AG09319 (cell line): ENCODE measurements at regions not wholly inside any gene's neighbourhood (a gene's known extent, or its start where the extent isn't known, plus 50 kb on each side); places are given as distances from the start of the nearest gene placed in this dataset.
"Not testable (repeated sequence)": the region's sequence is repeated elsewhere in the genome, so short reads cannot be mapped to it uniquely, and the experiment has no call there.

Experiments
- DNase-seq: peaks from one replicate; pipeline ENCODE4 v3.0.0-alpha.2; 2010; ENCODE audit warnings: low read depth; ENCODE audit errors: extremely low read depth
- TF ChIP-seq, protein P1 (sequence below): IDR thresholded peaks from 2 replicates; pipeline ENCODE4 v1.5.1; 2011; ENCODE audit warnings: low read depth, mild to moderate bottlenecking, inconsistent platforms, low read length, moderate library complexity

DNA sequence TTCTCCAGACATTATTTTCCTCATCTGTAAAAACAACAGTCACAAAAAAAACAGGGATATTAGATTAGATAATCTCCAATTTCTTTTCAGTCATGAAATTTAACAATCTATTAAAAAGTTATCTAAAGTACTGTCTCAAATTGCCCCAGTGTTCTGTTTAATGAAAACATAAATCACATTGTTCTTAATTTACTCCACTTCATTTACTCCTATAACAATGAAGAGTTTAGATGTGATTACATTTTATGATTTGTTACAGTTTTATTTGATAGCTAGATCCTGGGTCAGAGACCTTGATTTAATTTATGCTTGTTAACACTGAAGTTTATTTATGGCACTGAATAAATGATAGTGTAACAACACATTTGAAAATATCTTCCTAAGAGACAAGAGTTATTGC, 230.2 kb upstream of the TRPC4 start:
- TF ChIP-seq, protein P1, sequence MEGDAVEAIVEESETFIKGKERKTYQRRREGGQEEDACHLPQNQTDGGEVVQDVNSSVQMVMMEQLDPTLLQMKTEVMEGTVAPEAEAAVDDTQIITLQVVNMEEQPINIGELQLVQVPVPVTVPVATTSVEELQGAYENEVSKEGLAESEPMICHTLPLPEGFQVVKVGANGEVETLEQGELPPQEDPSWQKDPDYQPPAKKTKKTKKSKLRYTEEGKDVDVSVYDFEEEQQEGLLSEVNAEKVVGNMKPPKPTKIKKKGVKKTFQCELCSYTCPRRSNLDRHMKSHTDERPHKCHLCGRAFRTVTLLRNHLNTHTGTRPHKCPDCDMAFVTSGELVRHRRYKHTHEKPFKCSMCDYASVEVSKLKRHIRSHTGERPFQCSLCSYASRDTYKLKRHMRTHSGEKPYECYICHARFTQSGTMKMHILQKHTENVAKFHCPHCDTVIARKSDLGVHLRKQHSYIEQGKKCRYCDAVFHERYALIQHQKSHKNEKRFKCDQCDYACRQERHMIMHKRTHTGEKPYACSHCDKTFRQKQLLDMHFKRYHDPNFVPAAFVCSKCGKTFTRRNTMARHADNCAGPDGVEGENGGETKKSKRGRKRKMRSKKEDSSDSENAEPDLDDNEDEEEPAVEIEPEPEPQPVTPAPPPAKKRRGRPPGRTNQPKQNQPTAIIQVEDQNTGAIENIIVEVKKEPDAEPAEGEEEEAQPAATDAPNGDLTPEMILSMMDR, result no peak
- DNase-seq, result no peak

DNA sequence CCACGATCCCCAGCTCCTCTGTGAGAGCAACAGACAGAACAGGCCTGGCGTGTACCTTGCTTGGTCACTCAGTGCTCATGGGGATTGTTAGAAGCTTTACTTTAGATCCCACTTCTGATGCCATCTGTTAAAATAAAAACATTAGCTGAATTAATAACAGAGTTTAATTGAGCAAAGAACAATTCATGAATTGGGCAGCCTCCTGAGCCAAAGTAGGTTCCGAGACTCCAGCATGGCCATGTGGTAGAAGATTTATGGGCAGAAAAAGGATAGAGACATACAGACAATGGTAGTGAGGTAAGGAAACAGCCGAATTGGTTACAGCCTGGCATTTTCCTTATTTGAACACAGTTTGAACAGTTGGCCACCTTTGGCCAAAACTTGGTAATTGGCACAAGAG, 223.9 kb upstream of the TRPC4 start:
- no peak for DNase-seq
- TF ChIP-seq, protein P1, result no peak

DNA sequence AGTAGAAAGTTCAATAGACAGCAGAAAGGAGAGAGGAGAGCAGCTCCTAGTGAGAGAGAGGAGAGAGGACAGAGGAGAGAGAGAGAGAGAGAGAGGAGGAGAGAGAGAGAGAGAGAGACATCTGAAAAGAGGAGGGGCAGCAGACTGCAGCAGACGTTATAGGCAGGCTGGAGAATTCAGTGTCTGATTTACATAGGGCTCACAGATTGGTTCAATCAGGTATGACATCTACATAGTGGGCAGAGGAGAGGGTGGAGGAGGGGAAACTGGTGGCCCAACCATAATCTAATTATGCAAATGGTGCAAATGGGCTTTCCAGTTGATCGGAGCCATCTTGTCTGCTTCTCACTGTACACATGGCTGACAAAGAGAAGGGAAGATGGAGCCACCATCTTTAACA, 221.3 kb upstream of the TRPC4 start:
- no peak for DNase-seq
- TF ChIP-seq, protein P1, result no peak

DNA sequence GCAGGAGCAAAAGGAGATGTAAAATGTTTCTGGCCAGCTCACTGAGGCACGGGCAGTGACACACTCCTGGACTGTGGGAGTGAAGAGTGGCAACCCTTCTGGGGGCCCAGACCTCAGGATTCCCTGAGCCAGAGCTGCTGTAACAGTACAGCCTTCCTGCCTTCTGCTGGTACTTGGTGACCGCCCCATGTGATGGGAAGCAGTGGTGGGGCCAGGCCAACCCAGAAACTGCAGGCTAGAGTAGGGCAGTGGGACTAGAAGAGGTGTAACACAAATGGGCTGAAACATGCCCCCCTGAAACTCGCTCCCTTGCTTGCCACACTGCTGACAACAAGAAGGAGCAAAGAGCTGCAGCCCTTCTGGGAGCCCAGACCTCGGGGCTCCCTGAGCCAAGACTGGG, 217.1 kb upstream of the TRPC4 start:
- TF ChIP-seq, protein P1, result no peak
- DNase-seq, result no peak

DNA sequence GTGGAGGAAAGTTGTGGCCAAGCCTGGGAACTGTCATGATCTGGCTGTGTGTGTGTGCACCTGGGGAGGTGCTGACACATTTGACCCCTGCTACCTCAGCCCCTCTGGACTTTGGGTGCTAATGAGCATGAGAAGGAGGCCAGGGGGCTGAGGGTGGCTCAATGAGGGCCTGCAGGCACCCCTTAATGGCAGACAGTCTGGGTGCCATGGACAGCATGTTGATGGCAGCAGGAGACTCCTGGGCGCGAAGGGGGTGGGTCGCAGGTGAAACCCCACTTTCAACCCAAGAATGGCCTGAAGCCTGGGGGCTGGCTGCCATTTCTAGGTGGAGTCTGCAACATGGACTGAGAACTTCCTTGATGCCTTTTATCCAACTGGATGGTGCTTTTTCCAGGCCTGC, 216.4 kb upstream of the TRPC4 start:
- DNase-seq, result no peak

DNA sequence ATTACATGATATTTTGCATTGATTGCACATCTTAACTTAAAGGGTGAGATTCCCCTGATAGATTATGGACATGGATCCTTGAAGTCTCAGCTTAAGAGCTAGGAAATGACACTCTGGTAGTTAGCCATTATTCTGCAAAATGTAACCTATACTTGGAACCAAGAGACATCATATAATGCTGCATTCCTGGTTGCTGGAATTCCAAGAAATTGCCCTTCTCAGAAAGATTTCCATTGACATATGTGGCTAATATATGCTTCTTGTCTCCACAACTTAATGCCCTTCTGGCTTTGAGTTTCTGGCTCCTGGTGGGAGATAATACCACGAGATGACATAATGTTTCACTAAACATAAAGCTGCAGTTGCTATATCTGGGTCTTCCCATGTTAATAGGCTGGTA, 204.4 kb upstream of the TRPC4 start:
- no peak for DNase-seq
- TF ChIP-seq, protein P1, result no peak

More for the DNA sequence above, 216.4 kb upstream of the TRPC4 start:
- TF ChIP-seq, protein P1, result no peak

DNA sequence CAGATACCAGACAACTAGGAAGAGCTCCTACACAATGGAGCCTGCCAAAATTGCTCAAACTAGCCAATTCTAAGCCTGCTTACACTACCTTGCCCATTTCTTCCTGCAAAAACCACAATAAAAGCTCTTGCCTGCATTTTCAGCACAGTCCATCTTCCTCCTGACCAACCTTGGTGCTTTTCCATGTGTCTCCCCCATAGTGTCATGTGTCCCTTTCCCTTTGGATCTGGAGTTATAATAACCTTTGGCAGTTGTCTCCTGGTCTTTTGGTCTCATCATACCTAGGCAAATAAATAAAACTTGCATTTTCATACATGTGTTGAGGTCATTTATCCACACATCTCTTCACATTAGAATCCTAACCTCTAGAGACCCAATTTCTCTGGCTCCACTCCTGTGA, 203.1 kb upstream of the TRPC4 start:
- DNase-seq, result no peak
- TF ChIP-seq, protein P1, result no peak

DNA sequence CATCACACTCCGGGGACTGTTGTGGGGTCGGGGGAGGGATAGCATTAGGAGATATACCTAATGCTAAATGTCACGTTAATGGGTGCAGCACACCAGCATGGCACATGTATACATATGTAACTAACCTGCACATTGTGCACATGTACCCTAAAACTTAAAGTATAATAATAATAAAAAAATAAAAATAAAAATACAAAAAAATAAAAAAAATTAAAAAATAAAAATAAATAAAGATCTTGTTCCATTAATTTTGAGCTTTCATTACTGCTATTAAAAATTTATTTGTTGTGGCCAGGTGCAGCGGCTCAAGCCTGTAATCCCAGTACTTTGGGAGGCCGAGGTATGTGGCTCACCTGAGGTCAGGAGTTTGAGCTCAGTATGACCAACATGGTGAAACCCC, 201.8 kb upstream of the TRPC4 start:
- not testable (repeated sequence) for DNase-seq
